8988T (cell line): ENCODE measurements at regions not wholly inside any gene's neighbourhood (a gene's known extent, or its start where the extent isn't known, plus 50 kb on each side); places are given as distances from the start of the nearest gene placed in this dataset.
"Not testable (repeated sequence)": the region's sequence is repeated elsewhere in the genome, so short reads cannot be mapped to it uniquely, and the experiment has no call there.

Experiments used
- DNase-seq: peaks from one replicate; pipeline ENCODE4 v3.0.0; 2011

GRCh38 chr6:80605165-80605989 is 498.9 kb downstream of the BCKDHB start:
- no peak for DNase-seq

GRCh38 chr6:80603679-80604078 is 497.2 kb downstream of the BCKDHB start:
- no peak for DNase-seq

- no peak for DNase-seq
These were observed 488.0 kb downstream of the BCKDHB start for GRCh38 chr6:80594461-80594860.

- DNase-seq = no peak
These were observed 486.0 kb downstream of the BCKDHB start for GRCh38 chr6:80592436-80592835.

- DNase-seq = no peak
These were observed 479.8 kb downstream of the BCKDHB start for GRCh38 chr6:80586242-80586641.

GRCh38 chr6:80579391-80580023 is 473.0 kb downstream of the BCKDHB start:
- no peak for DNase-seq

- not testable (repeated sequence) for DNase-seq
These were observed 466.8 kb downstream of the BCKDHB start for GRCh38 chr6:80573320-80573719.

GRCh38 chr6:80566361-80566760 is 459.9 kb downstream of the BCKDHB start:
- no peak for DNase-seq

GRCh38 chr6:80553071-80553740 is 446.7 kb downstream of the BCKDHB start:
- DNase-seq = no peak

GRCh38 chr6:80550748-80551147 is 444.3 kb downstream of the BCKDHB start:
- no peak for DNase-seq

- no peak for DNase-seq
These were observed 443.8 kb downstream of the BCKDHB start for GRCh38 chr6:80550281-80550680.

- DNase-seq = no peak
These were observed 442.1 kb downstream of the BCKDHB start for GRCh38 chr6:80548532-80548931.

GRCh38 chr6:80547827-80548226 is 441.4 kb downstream of the BCKDHB start:
- DNase-seq = no peak

- DNase-seq = no peak
These were observed 438.7 kb downstream of the BCKDHB start for GRCh38 chr6:80544976-80545722.

- DNase-seq = no peak
These were observed 438.1 kb downstream of the BCKDHB start for GRCh38 chr6:80544555-80544954.

GRCh38 chr6:80543598-80544222 is 437.2 kb downstream of the BCKDHB start:
- no peak for DNase-seq

GRCh38 chr6:80543151-80543550 is 436.7 kb downstream of the BCKDHB start:
- DNase-seq = no peak

- no peak for DNase-seq
These were observed 435.4 kb downstream of the BCKDHB start for GRCh38 chr6:80541886-80542285.

- DNase-seq = no peak
These were observed 434.7 kb downstream of the BCKDHB start for GRCh38 chr6:80541181-80541580.

- DNase-seq = no peak
These were observed 434.2 kb downstream of the BCKDHB start for GRCh38 chr6:80540700-80541099.

GRCh38 chr6:80537118-80537972 is 430.9 kb downstream of the BCKDHB start:
- no peak for DNase-seq
